ENCODE measurements at regions not wholly inside any gene's neighbourhood (a gene's known extent, or its start where the extent isn't known, plus 50 kb on each side); places are given as distances from the start of the nearest gene placed in this dataset.

DNA sequence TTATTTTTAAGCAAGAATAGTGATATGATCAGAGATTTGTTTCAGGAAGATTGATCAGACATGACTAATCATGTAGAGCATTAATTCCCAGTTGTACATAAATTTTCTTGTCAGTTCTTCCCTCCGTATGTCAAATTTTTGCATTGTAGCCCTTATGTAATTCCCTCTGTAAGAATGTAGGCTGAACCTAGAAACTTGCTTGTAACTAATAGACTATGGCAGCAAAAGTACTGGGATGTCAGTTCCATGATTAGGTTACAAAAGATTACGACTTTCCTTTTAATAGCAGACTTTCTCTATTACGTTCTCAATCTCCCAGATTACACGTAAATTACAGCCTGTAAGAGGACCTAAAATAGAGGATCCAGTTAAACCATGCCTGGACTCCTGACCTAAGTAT, 79.4 kb upstream of the EPHA7 start:
- no peak for TF ChIP-seq POLR2A (IDR thresholded peaks at IDR 0.05)
- no peak for TF ChIP-seq POLR2AphosphoS5 (IDR thresholded peaks at IDR 0.05)
- TF ChIP-seq, protein P1, sequence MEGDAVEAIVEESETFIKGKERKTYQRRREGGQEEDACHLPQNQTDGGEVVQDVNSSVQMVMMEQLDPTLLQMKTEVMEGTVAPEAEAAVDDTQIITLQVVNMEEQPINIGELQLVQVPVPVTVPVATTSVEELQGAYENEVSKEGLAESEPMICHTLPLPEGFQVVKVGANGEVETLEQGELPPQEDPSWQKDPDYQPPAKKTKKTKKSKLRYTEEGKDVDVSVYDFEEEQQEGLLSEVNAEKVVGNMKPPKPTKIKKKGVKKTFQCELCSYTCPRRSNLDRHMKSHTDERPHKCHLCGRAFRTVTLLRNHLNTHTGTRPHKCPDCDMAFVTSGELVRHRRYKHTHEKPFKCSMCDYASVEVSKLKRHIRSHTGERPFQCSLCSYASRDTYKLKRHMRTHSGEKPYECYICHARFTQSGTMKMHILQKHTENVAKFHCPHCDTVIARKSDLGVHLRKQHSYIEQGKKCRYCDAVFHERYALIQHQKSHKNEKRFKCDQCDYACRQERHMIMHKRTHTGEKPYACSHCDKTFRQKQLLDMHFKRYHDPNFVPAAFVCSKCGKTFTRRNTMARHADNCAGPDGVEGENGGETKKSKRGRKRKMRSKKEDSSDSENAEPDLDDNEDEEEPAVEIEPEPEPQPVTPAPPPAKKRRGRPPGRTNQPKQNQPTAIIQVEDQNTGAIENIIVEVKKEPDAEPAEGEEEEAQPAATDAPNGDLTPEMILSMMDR (IDR thresholded peaks at IDR 0.05 in 8 of 11, conservative IDR thresholded peaks at IDR 0.05 in 3 of 11): no peak
